Endothelial cell of hepatic sinusoid (primary cell): ENCODE measurements at regions not wholly inside any gene's neighbourhood (a gene's known extent, or its start where the extent isn't known, plus 50 kb on each side); places are given as distances from the start of the nearest gene placed in this dataset.
"Not testable (repeated sequence)": the region's sequence is repeated elsewhere in the genome, so short reads cannot be mapped to it uniquely, and the experiment has no call there.

Experiments used
- in situ Hi-C: cut with HindIII; loops from 2 replicates; pipeline ENCODE4 v1.10.0; 2017; ENCODE audit warnings: low sequenced_read_pairs

GRCh38 chr21:14830307-14830706 lies 234.5 kb downstream of the NRIP1 start:
- in situ Hi-C loops, result no loop called here

- in situ Hi-C loops, result no loop called here
Measured at GRCh38 chr21:14829685-14830084, 235.1 kb downstream of the NRIP1 start.

GRCh38 chr21:14827468-14827867 lies 237.3 kb downstream of the NRIP1 start:
- in situ Hi-C loops, result no loop called here

GRCh38 chr21:14826630-14827029 lies 238.2 kb downstream of the NRIP1 start:
- in situ Hi-C loops, result no loop called here

- in situ Hi-C loops, result no loop called here
Measured at GRCh38 chr21:14825514-14825974, 239.3 kb downstream of the NRIP1 start.

GRCh38 chr21:14824126-14824525 lies 240.7 kb downstream of the NRIP1 start:
- in situ Hi-C loops, result no loop called here

GRCh38 chr21:14817311-14817710 lies 247.5 kb downstream of the NRIP1 start:
- in situ Hi-C loops, result no loop called here

- in situ Hi-C loops, result no loop called here
Measured at GRCh38 chr21:14814991-14815390, 249.8 kb downstream of the NRIP1 start.

GRCh38 chr21:14814282-14814681 lies 250.5 kb downstream of the NRIP1 start:
- in situ Hi-C loops, result no loop called here

GRCh38 chr21:14804170-14804569 lies 258.1 kb upstream of the SAMSN1 start:
- in situ Hi-C loops, result not testable (repeated sequence)

- in situ Hi-C loops, result no loop called here
Measured at GRCh38 chr21:14797543-14797942, 251.4 kb upstream of the SAMSN1 start.

GRCh38 chr21:14787312-14787711 lies 241.2 kb upstream of the SAMSN1 start:
- in situ Hi-C loops, result no loop called here

- in situ Hi-C loops, result no loop called here
Measured at GRCh38 chr21:14785679-14786078, 239.6 kb upstream of the SAMSN1 start.

- in situ Hi-C loops, result no loop called here
Measured at GRCh38 chr21:14773777-14774345, 227.7 kb upstream of the SAMSN1 start.

- in situ Hi-C loops, result no loop called here
Measured at GRCh38 chr21:14771593-14771992, 225.5 kb upstream of the SAMSN1 start.

GRCh38 chr21:14768042-14768441 lies 221.9 kb upstream of the SAMSN1 start:
- in situ Hi-C loops, result no loop called here

- in situ Hi-C loops, result no loop called here
Measured at GRCh38 chr21:14767192-14767852, 221.2 kb upstream of the SAMSN1 start.

- in situ Hi-C loops, result no loop called here
Measured at GRCh38 chr21:14766241-14766640, 220.1 kb upstream of the SAMSN1 start.

GRCh38 chr21:14763695-14764064 lies 217.6 kb upstream of the SAMSN1 start:
- in situ Hi-C loops, result no loop called here

- in situ Hi-C loops, result no loop called here
Measured at GRCh38 chr21:14762734-14763694, 216.9 kb upstream of the SAMSN1 start.

- in situ Hi-C loops, result no loop called here
Measured at GRCh38 chr21:14762327-14762726, 216.2 kb upstream of the SAMSN1 start.

GRCh38 chr21:14759285-14759684 lies 213.2 kb upstream of the SAMSN1 start:
- in situ Hi-C loops, result no loop called here
